ENCODE measurements at regions not wholly inside any gene's neighbourhood (a gene's known extent, or its start where the extent isn't known, plus 50 kb on each side); places are given as distances from the start of the nearest gene placed in this dataset.
"Not testable (repeated sequence)": the region's sequence is repeated elsewhere in the genome, so short reads cannot be mapped to it uniquely, and the experiment has no call there.

- not testable (repeated sequence) for TF ChIP-seq CTCF (conservative IDR thresholded peaks at IDR 0.05; ENCODE audit: low read depth, low read length); EZH2 (IDR thresholded peaks at IDR 0.05; ENCODE audit: borderline replicate concordance, low read depth, low read length, poor library complexity, severe bottlenecking)
Measured at GRCh38 chr3:195665311-195665710, 55.5 kb upstream of the MUC20 start.

All from A673 (cell line).